ENCODE measurements at regions not wholly inside any gene's neighbourhood (a gene's known extent, or its start where the extent isn't known, plus 50 kb on each side); places are given as distances from the start of the nearest gene placed in this dataset.

GRCh38 chr10:123603130-123603529 lies 63.0 kb upstream of the GPR26 start:
- Histone ChIP-seq H3K9me3 (ENCODE audit: severe bottlenecking) (no peaks in the 10 kb centered on the region), H3K27ac (ENCODE audit: poor library complexity, severe bottlenecking) (no peak overlapping the region), H3K4me1 (ENCODE audit: insufficient read depth, poor library complexity, severe bottlenecking) (no peaks in the 10 kb centered on the region), H3K27me3 (ENCODE audit: insufficient read depth, poor library complexity, severe bottlenecking) (peaks cover 5% of the 10 kb centered on the region), H3K36me3 (ENCODE audit: low read depth) (no peaks in the 10 kb centered on the region), H3K4me3 (ENCODE audit: severe bottlenecking) (no peak overlapping the region)
- no peak for TF ChIP-seq CTCF (IDR thresholded peaks at IDR 0.05; ENCODE audit: poor library complexity, severe bottlenecking)
- DNase-seq (ENCODE audit: low spot score) (no peak), ATAC-seq (ENCODE audit: low read depth) (no peak)

- Histone ChIP-seq H3K27me3 (ENCODE audit: insufficient read depth, poor library complexity, severe bottlenecking) (peaks cover 11% of the 10 kb centered on the region), H3K36me3 (ENCODE audit: low read depth) (no peaks in the 10 kb centered on the region), H3K9me3 (ENCODE audit: severe bottlenecking) (no peaks in the 10 kb centered on the region), H3K4me3 (ENCODE audit: severe bottlenecking) (no peak overlapping the region), H3K27ac (ENCODE audit: poor library complexity, severe bottlenecking) (no peak overlapping the region), H3K4me1 (ENCODE audit: insufficient read depth, poor library complexity, severe bottlenecking) (no peaks in the 10 kb centered on the region)
- DNase-seq (ENCODE audit: low spot score) (no peak), ATAC-seq (ENCODE audit: low read depth) (no peak)
- no peak for TF ChIP-seq CTCF (IDR thresholded peaks at IDR 0.05; ENCODE audit: poor library complexity, severe bottlenecking)
Observed at GRCh38 chr10:123604506-123604905, 61.6 kb upstream of the GPR26 start.

- H3K36me3 ChIP-seq (ENCODE audit: low read depth) = no peaks in the 10 kb centered on the region
Observed at GRCh38 chr10:123606006-123606405, 60.1 kb upstream of the GPR26 start.

GRCh38 chr10:123606955-123607354 lies 59.2 kb upstream of the GPR26 start:
- ATAC-seq (ENCODE audit: low read depth) (no peak), DNase-seq (ENCODE audit: low spot score) (no peak)
- Histone ChIP-seq H3K27ac (ENCODE audit: poor library complexity, severe bottlenecking) (no peak overlapping the region), H3K9me3 (ENCODE audit: severe bottlenecking) (no peaks in the 10 kb centered on the region), H3K4me3 (ENCODE audit: severe bottlenecking) (no peak overlapping the region), H3K27me3 (ENCODE audit: insufficient read depth, poor library complexity, severe bottlenecking) (peaks cover 11% of the 10 kb centered on the region), H3K36me3 (ENCODE audit: low read depth) (no peaks in the 10 kb centered on the region), H3K4me1 (ENCODE audit: insufficient read depth, poor library complexity, severe bottlenecking) (no peaks in the 10 kb centered on the region)
- TF ChIP-seq CTCF (IDR thresholded peaks at IDR 0.05; ENCODE audit: poor library complexity, severe bottlenecking) = no peak

More at GRCh38 chr10:123606006-123606405, 60.1 kb upstream of the GPR26 start:
- Histone ChIP-seq H3K27me3 (ENCODE audit: insufficient read depth, poor library complexity, severe bottlenecking) (peaks cover 11% of the 10 kb centered on the region), H3K9me3 (ENCODE audit: severe bottlenecking) (no peaks in the 10 kb centered on the region), H3K4me1 (ENCODE audit: insufficient read depth, poor library complexity, severe bottlenecking) (no peaks in the 10 kb centered on the region), H3K27ac (ENCODE audit: poor library complexity, severe bottlenecking) (no peak overlapping the region), H3K4me3 (ENCODE audit: severe bottlenecking) (no peak overlapping the region)
- ATAC-seq (ENCODE audit: low read depth) (no peak), DNase-seq (ENCODE audit: low spot score) (no peak)
- TF ChIP-seq CTCF (IDR thresholded peaks at IDR 0.05; ENCODE audit: poor library complexity, severe bottlenecking) = no peak

- TF ChIP-seq CTCF (IDR thresholded peaks at IDR 0.05; ENCODE audit: poor library complexity, severe bottlenecking) = no peak
Observed at GRCh38 chr10:123607386-123607785, 58.8 kb upstream of the GPR26 start.

More at GRCh38 chr10:123607386-123607785, 58.8 kb upstream of the GPR26 start:
- H3K27ac ChIP-seq (ENCODE audit: poor library complexity, severe bottlenecking) = no peak overlapping the region
- H3K4me1 ChIP-seq (ENCODE audit: insufficient read depth, poor library complexity, severe bottlenecking) = no peaks in the 10 kb centered on the region
- no peaks in the 10 kb centered on the region for H3K9me3 ChIP-seq (ENCODE audit: severe bottlenecking)
- no peak overlapping the region for H3K4me3 ChIP-seq (ENCODE audit: severe bottlenecking)
- no peak for DNase-seq (ENCODE audit: low spot score)
- ATAC-seq (ENCODE audit: low read depth) = no peak
- no peaks in the 10 kb centered on the region for H3K36me3 ChIP-seq (ENCODE audit: low read depth)
- peaks cover 11% of the 10 kb centered on the region for H3K27me3 ChIP-seq (ENCODE audit: insufficient read depth, poor library complexity, severe bottlenecking)
